Breast epithelium (tissue), 3 donors: ENCODE measurements at regions not wholly inside any gene's neighbourhood (a gene's known extent, or its start where the extent isn't known, plus 50 kb on each side); places are given as distances from the start of the nearest gene placed in this dataset.

Experiments
- POLR2A ChIP-seq: fragments of 450-650 bp; IDR thresholded peaks from one replicate; pipeline ENCODE4 v1.6.1; 2016; ENCODE audit warnings: antibody characterized with exemption, mild to moderate bottlenecking, moderate library complexity
- POLR2AphosphoS5 ChIP-seq, 3 donors: sonication (generic); formaldehyde crosslinking; IDR thresholded peaks; one replicate each; pipeline ENCODE4 v1.6.1; 2017; ENCODE audit warnings: antibody characterized with exemption in 3 of 3
- TF ChIP-seq, protein P1 (sequence below), 3 donors: fragments of 450-650 bp; IDR thresholded peaks; one replicate each; pipeline ENCODE4 v1.5.1; 2016 to 2017; ENCODE audit warnings: antibody characterized with exemption in 3 of 3, mild to moderate bottlenecking in 3 of 3, moderate library complexity in 3 of 3

DNA sequence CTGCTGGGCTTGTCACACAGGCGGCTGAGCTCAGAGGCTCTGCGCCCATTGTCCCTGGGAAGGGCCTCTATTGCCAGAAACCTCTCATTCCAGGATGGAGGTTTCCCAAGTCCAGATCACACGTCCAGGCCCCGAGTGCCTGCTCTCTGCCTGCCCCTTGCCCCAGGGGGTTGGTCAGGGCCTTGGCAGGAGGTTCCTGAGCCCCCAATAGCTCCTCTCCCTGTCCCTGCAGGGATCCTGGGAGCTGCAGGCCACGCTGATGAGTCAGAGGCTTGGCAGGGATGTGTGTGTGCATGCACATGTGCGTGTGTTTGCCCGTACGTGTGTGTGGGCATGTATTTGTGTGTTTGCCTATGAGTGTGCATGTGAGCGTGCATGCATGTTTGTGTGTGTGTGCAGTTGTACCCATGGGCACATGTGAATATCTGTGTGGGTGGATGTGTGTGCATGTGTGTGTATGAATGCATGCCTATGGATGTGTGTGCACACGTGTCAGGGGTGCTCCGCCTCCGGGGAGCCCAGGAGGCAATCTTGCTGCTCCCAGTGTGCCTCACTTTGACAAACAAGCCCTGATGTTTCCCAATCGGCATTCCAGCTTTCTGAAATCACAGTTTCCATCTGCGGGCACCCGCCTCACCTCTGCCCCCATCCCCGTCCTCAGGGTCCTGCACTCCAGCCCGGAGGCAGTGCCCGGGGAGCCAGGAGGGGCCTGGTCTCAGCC lies 98.4 kb upstream of the GSE1 start:
- TF ChIP-seq, protein P1, sequence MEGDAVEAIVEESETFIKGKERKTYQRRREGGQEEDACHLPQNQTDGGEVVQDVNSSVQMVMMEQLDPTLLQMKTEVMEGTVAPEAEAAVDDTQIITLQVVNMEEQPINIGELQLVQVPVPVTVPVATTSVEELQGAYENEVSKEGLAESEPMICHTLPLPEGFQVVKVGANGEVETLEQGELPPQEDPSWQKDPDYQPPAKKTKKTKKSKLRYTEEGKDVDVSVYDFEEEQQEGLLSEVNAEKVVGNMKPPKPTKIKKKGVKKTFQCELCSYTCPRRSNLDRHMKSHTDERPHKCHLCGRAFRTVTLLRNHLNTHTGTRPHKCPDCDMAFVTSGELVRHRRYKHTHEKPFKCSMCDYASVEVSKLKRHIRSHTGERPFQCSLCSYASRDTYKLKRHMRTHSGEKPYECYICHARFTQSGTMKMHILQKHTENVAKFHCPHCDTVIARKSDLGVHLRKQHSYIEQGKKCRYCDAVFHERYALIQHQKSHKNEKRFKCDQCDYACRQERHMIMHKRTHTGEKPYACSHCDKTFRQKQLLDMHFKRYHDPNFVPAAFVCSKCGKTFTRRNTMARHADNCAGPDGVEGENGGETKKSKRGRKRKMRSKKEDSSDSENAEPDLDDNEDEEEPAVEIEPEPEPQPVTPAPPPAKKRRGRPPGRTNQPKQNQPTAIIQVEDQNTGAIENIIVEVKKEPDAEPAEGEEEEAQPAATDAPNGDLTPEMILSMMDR (IDR thresholded peaks at IDR 0.05), result no peak
- TF ChIP-seq POLR2A, result no peak
- peak in 2 of 3 donors; percentile 49 to 85 for TF ChIP-seq POLR2AphosphoS5 (IDR thresholded peaks at IDR 0.05)
